ENCODE measurements at regions not wholly inside any gene's neighbourhood (a gene's known extent, or its start where the extent isn't known, plus 50 kb on each side); places are given as distances from the start of the nearest gene placed in this dataset.

DNA sequence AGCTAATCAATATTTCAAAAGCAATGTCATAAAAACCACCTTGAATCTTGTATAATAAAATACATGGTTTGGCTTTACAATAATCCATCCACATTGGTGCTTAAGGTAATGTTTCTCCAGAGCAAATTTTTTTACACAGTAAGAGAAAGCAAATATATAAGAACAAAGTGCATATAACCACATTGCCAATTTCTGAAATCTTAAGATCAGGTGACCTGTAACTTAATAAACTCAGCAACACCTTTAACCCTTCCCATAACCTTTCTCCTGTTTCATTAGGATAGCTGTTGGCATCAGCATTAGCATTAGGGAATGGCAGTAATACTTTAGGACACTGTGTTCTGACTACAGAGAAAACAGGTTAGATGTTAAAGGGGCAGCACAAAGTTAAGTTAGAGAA, 155.9 kb upstream of the SEMA3D start:
- TF ChIP-seq, protein P1, sequence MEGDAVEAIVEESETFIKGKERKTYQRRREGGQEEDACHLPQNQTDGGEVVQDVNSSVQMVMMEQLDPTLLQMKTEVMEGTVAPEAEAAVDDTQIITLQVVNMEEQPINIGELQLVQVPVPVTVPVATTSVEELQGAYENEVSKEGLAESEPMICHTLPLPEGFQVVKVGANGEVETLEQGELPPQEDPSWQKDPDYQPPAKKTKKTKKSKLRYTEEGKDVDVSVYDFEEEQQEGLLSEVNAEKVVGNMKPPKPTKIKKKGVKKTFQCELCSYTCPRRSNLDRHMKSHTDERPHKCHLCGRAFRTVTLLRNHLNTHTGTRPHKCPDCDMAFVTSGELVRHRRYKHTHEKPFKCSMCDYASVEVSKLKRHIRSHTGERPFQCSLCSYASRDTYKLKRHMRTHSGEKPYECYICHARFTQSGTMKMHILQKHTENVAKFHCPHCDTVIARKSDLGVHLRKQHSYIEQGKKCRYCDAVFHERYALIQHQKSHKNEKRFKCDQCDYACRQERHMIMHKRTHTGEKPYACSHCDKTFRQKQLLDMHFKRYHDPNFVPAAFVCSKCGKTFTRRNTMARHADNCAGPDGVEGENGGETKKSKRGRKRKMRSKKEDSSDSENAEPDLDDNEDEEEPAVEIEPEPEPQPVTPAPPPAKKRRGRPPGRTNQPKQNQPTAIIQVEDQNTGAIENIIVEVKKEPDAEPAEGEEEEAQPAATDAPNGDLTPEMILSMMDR (IDR thresholded peaks at IDR 0.05) = no peak
- no peak for TF ChIP-seq POLR2A (IDR thresholded peaks at IDR 0.05)
